ENCODE measurements at regions not wholly inside any gene's neighbourhood (a gene's known extent, or its start where the extent isn't known, plus 50 kb on each side); places are given as distances from the start of the nearest gene placed in this dataset.

DNA sequence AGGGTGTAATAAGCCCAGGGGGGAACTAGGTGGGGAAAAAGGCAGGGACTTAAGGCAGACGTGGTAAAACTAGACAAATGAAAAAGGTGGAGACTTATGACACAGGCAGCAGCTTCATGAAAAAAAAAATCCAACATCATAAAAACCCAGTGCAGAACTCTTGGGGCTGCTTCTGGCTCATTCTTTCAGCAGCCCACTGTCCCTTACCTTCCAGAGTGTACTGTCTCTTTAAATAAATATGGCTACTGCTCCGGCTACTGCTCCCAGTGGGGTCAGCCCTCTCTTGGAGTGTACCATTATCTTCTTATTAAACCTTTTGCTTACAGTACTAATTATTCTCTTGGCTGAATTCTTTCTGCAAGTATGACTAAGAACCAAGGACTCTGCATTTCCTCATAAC, 699.5 kb downstream of the DSC3 start:
- Histone ChIP-seq H3K36me3 (ENCODE audit: control insufficient read depth, insufficient read depth, low read length) (no peaks in the 10 kb centered on the region), H3K27me3 (replicated peaks; ENCODE audit: control insufficient read depth, insufficient read depth, low read length) (no peaks in the 10 kb centered on the region), H3K4me3 (replicated peaks; ENCODE audit: low read depth, low read length) (no peak overlapping the region)
- TF ChIP-seq, protein P1, sequence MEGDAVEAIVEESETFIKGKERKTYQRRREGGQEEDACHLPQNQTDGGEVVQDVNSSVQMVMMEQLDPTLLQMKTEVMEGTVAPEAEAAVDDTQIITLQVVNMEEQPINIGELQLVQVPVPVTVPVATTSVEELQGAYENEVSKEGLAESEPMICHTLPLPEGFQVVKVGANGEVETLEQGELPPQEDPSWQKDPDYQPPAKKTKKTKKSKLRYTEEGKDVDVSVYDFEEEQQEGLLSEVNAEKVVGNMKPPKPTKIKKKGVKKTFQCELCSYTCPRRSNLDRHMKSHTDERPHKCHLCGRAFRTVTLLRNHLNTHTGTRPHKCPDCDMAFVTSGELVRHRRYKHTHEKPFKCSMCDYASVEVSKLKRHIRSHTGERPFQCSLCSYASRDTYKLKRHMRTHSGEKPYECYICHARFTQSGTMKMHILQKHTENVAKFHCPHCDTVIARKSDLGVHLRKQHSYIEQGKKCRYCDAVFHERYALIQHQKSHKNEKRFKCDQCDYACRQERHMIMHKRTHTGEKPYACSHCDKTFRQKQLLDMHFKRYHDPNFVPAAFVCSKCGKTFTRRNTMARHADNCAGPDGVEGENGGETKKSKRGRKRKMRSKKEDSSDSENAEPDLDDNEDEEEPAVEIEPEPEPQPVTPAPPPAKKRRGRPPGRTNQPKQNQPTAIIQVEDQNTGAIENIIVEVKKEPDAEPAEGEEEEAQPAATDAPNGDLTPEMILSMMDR (IDR thresholded peaks at IDR 0.05; ENCODE audit: insufficient read depth, low read length, poor library complexity, severe bottlenecking), result no peak
- no peak for DNase-seq (ENCODE audit: extremely low read depth, insufficient read length)

DNA sequence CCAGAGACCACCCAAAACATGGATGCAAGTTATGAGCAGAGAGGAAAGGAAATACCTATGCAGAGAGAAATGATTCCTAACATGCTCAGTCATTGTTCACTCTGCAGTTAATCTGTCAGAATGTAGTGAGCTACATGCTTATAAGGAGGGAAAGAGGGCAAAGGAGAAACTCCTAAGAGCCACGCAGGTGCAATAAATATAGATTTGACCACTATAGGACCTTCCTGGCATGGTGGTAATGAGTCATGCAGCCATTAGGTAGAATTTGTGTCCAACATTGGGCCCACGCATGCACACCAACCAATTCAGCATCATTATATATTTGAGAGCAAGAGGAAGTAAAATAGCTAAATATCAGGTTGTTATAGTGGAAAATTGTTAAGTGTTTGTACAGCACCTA, 699.9 kb downstream of the DSC3 start:
- DNase-seq (ENCODE audit: extremely low read depth, insufficient read length), result no peak
- TF ChIP-seq, protein P1 (IDR thresholded peaks at IDR 0.05; ENCODE audit: insufficient read depth, low read length, poor library complexity, severe bottlenecking), result no peak
- H3K27me3 ChIP-seq (replicated peaks; ENCODE audit: control insufficient read depth, insufficient read depth, low read length), result no peaks in the 10 kb centered on the region

DNA sequence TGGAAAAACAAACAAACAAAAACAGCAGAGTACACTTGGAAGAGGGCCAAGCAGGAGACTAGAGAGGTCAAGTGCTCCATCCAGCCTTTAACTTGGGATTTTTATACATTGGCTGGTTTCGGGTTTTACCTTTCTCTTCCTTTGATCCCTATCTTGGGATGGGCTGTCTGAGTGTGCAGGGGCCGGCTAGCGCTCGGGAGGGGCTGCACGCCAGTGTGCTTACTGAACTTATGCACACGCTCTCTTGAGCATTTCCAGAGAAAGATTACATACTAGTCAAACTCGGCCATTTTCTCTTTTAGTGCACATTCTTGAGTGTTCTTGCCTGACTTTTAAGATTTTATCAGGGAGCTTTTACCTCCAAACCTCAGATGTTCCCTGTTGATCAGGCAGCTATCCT, 707.8 kb downstream of the DSC3 start:
- H3K36me3 ChIP-seq (ENCODE audit: control insufficient read depth, insufficient read depth, low read length), result no peaks in the 10 kb centered on the region
- no peaks in the 10 kb centered on the region for H3K27me3 ChIP-seq (replicated peaks; ENCODE audit: control insufficient read depth, insufficient read depth, low read length)
- no peak overlapping the region for H3K4me3 ChIP-seq (replicated peaks; ENCODE audit: low read depth, low read length)
- no peak for DNase-seq (ENCODE audit: extremely low read depth, insufficient read length)
- TF ChIP-seq, protein P1 (IDR thresholded peaks at IDR 0.05; ENCODE audit: insufficient read depth, low read length, poor library complexity, severe bottlenecking), result no peak

More for the DNA sequence above, 699.9 kb downstream of the DSC3 start:
- Histone ChIP-seq H3K4me3 (replicated peaks; ENCODE audit: low read depth, low read length) (no peak overlapping the region), H3K36me3 (ENCODE audit: control insufficient read depth, insufficient read depth, low read length) (no peaks in the 10 kb centered on the region)

DNA sequence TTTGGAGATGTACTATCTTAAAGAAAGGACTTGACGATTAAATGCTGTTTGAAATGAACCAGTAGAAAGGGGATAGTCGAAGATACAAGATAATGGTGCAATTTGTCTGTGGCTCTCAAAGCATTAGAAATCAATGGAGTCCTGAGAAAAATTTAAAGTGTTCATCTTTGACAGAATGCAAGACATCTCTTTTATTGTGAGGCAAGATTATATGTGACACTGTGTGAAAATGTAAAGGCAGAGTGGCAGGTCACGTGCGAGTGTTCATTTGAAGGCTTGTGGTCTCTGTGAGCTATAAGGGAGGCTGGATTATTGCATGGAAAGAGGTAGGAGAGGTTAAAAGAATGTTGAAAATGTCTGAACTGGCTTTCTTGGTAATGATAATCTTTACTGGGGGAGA, 709.2 kb downstream of the DSC3 start:
- Histone ChIP-seq H3K27me3 (replicated peaks; ENCODE audit: control insufficient read depth, insufficient read depth, low read length) (no peaks in the 10 kb centered on the region), H3K4me3 (replicated peaks; ENCODE audit: low read depth, low read length) (no peak overlapping the region), H3K36me3 (ENCODE audit: control insufficient read depth, insufficient read depth, low read length) (no peaks in the 10 kb centered on the region)
- TF ChIP-seq, protein P1 (IDR thresholded peaks at IDR 0.05; ENCODE audit: insufficient read depth, low read length, poor library complexity, severe bottlenecking), result no peak
- no peak for DNase-seq (ENCODE audit: extremely low read depth, insufficient read length)

DNA sequence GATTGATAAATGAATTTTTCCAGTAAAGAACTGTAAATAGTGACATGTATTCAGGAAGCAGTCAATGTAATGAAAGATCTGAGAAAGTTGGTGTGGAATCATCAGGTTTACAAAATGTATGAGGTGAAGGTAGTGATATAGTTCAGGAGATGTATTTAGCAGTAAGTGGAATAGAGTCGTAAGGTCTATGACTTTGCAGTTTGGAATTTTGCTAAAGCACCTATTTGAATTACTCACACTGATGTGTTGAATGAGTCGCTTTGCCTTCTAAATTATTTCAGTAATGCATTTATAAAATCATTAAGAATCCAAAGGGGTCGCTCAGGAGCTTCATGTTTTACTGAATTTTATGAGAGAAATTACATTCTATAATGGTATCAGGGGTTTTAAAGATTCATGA, 713.7 kb downstream of the DSC3 start:
- Histone ChIP-seq H3K36me3 (ENCODE audit: control insufficient read depth, insufficient read depth, low read length) (no peaks in the 10 kb centered on the region), H3K27me3 (replicated peaks; ENCODE audit: control insufficient read depth, insufficient read depth, low read length) (no peaks in the 10 kb centered on the region), H3K4me3 (replicated peaks; ENCODE audit: low read depth, low read length) (no peak overlapping the region)
- TF ChIP-seq, protein P1 (IDR thresholded peaks at IDR 0.05; ENCODE audit: insufficient read depth, low read length, poor library complexity, severe bottlenecking), result no peak
- no peak for DNase-seq (ENCODE audit: extremely low read depth, insufficient read length)

DNA sequence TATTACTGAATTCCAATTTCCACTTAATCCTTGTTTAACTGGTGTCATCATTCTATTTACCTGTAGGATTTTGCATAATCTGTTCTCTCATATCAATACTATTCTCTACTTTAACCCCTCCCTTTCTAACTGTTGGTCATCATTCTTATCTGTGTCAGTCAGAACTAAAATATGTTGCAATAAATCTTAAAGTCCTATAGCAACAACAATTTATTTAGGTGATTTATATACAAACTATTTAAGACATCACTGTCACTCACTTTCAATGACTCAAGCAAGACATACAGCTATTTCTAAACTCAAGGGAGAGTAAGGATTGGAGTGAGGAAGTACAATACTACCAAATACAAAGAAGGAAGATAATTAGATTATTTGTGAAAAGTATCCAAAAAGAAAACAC, 740.4 kb downstream of the DSC3 start:
- no peak overlapping the region for H3K4me3 ChIP-seq (replicated peaks; ENCODE audit: low read depth, low read length)
- H3K36me3 ChIP-seq (ENCODE audit: control insufficient read depth, insufficient read depth, low read length), result no peaks in the 10 kb centered on the region
- DNase-seq (ENCODE audit: extremely low read depth, insufficient read length), result no peak
- H3K27me3 ChIP-seq (replicated peaks; ENCODE audit: control insufficient read depth, insufficient read depth, low read length), result no peaks in the 10 kb centered on the region
- TF ChIP-seq, protein P1 (IDR thresholded peaks at IDR 0.05; ENCODE audit: insufficient read depth, low read length, poor library complexity, severe bottlenecking), result no peak
